ENCODE measurements at regions not wholly inside any gene's neighbourhood (a gene's known extent, or its start where the extent isn't known, plus 50 kb on each side); places are given as distances from the start of the nearest gene placed in this dataset.

GRCh38 chr2:37457401-37457901 is 113.0 kb downstream of the QPCT start:
- no peak for TF ChIP-seq FOXA1 (IDR thresholded peaks at IDR 0.05)
- TF ChIP-seq ELF4 (IDR thresholded peaks at IDR 0.05), result no peak
- no peak for TF ChIP-seq SP1 (IDR thresholded peaks at IDR 0.05)

Data from HEK293T (cell line).